DOHH2 (cell line): ENCODE measurements at regions not wholly inside any gene's neighbourhood (a gene's known extent, or its start where the extent isn't known, plus 50 kb on each side); places are given as distances from the start of the nearest gene placed in this dataset.
"Not testable (repeated sequence)": the region's sequence is repeated elsewhere in the genome, so short reads cannot be mapped to it uniquely, and the experiment has no call there.

Experiments used
- H3F3A ChIP-seq: fragments of 200-600 bp; sonication (generic), shearing (Covaris generic); 2 replicates; pipeline ENCODE4 v1.6.0; 2016; ENCODE audit warnings: antibody characterized with exemption, mild to moderate bottlenecking; ENCODE audit not compliant: control insufficient read depth, insufficient read depth
- H3K27ac ChIP-seq: fragments of 200-600 bp; sonication (generic); 2 replicates; pipeline ENCODE4 v1.5.1; 2014; ENCODE audit warnings: low read depth, mild to moderate bottlenecking, low read length, moderate library complexity
- H3K27me3 ChIP-seq: fragments of 200-600 bp; sonication (generic); 2 replicates; pipeline ENCODE4 v1.6.1; 2014; ENCODE audit warnings: mild to moderate bottlenecking, low read length, mixed read lengths; ENCODE audit not compliant: control insufficient read depth
- H3K36me3 ChIP-seq: fragments of 200-600 bp; sonication (generic); 2 replicates; pipeline ENCODE4 v1.6.1; 2014; ENCODE audit warnings: mild to moderate bottlenecking, low read length, moderate library complexity, mixed read lengths; ENCODE audit not compliant: control insufficient read depth
- H3K4me1 ChIP-seq: fragments of 200-600 bp; sonication (generic); 2 replicates; pipeline ENCODE4 v1.6.1; 2014; ENCODE audit warnings: mild to moderate bottlenecking, low read length, mixed read lengths; ENCODE audit not compliant: control insufficient read depth
- H3K4me2 ChIP-seq: fragments of 200-600 bp; sonication (generic); 2 replicates; pipeline ENCODE4 v1.6.0; 2014; ENCODE audit warnings: mild to moderate bottlenecking, low read length, moderate library complexity
- H3K4me3 ChIP-seq: fragments of 200-600 bp; sonication (generic); 2 replicates; pipeline ENCODE4 v1.5.1; 2014; ENCODE audit warnings: mild to moderate bottlenecking, low read length, mixed read lengths
- H3K79me2 ChIP-seq: fragments of 200-600 bp; sonication (generic); 2 replicates; pipeline ENCODE4 v1.6.1; 2014; ENCODE audit warnings: mild to moderate bottlenecking, low read length, mixed read lengths; ENCODE audit not compliant: control insufficient read depth
- H3K9me2 ChIP-seq: fragments of 200-600 bp; sonication (generic); replicated peaks from 2 replicates; pipeline ENCODE4 v1.6.1; 2014; ENCODE audit warnings: mild to moderate bottlenecking, low read length, mixed read lengths; ENCODE audit not compliant: control insufficient read depth
- H3K9me3 ChIP-seq: fragments of 200-600 bp; sonication (generic); 2 replicates; pipeline ENCODE4 v1.6.1; 2014; ENCODE audit warnings: antibody characterized with exemption, low read length, mixed read lengths; ENCODE audit not compliant: control insufficient read depth, insufficient read depth
- H4K20me1 ChIP-seq: fragments of 200-600 bp; sonication (generic); 2 replicates; pipeline ENCODE4 v1.6.0; 2014; ENCODE audit warnings: low read depth, mild to moderate bottlenecking, antibody characterized with exemption, low read length, moderate library complexity; ENCODE audit not compliant: control insufficient read depth, insufficient read depth
- CTCF ChIP-seq: fragments of 200-600 bp; sonication (generic); IDR thresholded peaks from one replicate; pipeline ENCODE4 v1.5.1; 2014; ENCODE audit warnings: antibody characterized with exemption, mild to moderate bottlenecking, low read depth, low read length; ENCODE audit not compliant: poor library complexity, severe bottlenecking
- EZH2phosphoT487 ChIP-seq: fragments of 200-600 bp; sonication (generic); IDR thresholded peaks from 2 replicates; pipeline ENCODE4 v1.6.1; 2017; ENCODE audit warnings: borderline replicate concordance, mild to moderate bottlenecking, antibody characterized with exemption, low read length, moderate library complexity, mixed read lengths

- H3K4me3 ChIP-seq, H3K36me3 ChIP-seq, H3K4me2 ChIP-seq, H3F3A ChIP-seq, H3K27ac ChIP-seq, H3K27me3 ChIP-seq, H4K20me1 ChIP-seq, H3K4me1 ChIP-seq, H3K9me3 ChIP-seq, H3K79me2 ChIP-seq, H3K9me2 ChIP-seq: not testable (repeated sequence)
Measured at GRCh38 chr14:37784827-37785223, 189.4 kb downstream of the TTC6 start.

GRCh38 chr14:37785298-37785697 lies 189.9 kb downstream of the TTC6 start:
- H3F3A ChIP-seq, H3K4me3 ChIP-seq, H3K4me2 ChIP-seq, H3K9me2 ChIP-seq, H3K4me1 ChIP-seq, H4K20me1 ChIP-seq, H3K27ac ChIP-seq, H3K27me3 ChIP-seq, H3K79me2 ChIP-seq, H3K9me3 ChIP-seq, H3K36me3 ChIP-seq: not testable (repeated sequence)

GRCh38 chr14:37786114-37786625 lies 190.7 kb downstream of the TTC6 start:
- not testable (repeated sequence) for H3K9me3 ChIP-seq, H3K4me3 ChIP-seq, H4K20me1 ChIP-seq, H3K27ac ChIP-seq, H3F3A ChIP-seq, H3K9me2 ChIP-seq, H3K27me3 ChIP-seq, H3K4me1 ChIP-seq, H3K79me2 ChIP-seq, H3K36me3 ChIP-seq, H3K4me2 ChIP-seq

GRCh38 chr14:37787879-37788494 lies 192.6 kb downstream of the TTC6 start:
- H3F3A ChIP-seq, result no peaks in the 10 kb centered on the region
- H3K4me2 ChIP-seq, result no peak overlapping the region
- TF ChIP-seq CTCF (no peak), EZH2phosphoT487 (no peak)
- H3K9me2 ChIP-seq, result no peaks in the 10 kb centered on the region
- no peaks in the 10 kb centered on the region for H3K27me3 ChIP-seq
- no peaks in the 10 kb centered on the region for H3K4me1 ChIP-seq
- no peaks in the 10 kb centered on the region for H3K79me2 ChIP-seq
- no peaks in the 10 kb centered on the region for H3K36me3 ChIP-seq
- H3K27ac ChIP-seq, result no peak overlapping the region
- no peak overlapping the region for H3K4me3 ChIP-seq
- H3K9me3 ChIP-seq, result no peaks in the 10 kb centered on the region
- no peaks in the 10 kb centered on the region for H4K20me1 ChIP-seq

- no peak overlapping the region for H3K4me2 ChIP-seq
- no peaks in the 10 kb centered on the region for H3F3A ChIP-seq
- H3K9me2 ChIP-seq, result no peaks in the 10 kb centered on the region
- H3K27me3 ChIP-seq, result no peaks in the 10 kb centered on the region
- no peaks in the 10 kb centered on the region for H3K4me1 ChIP-seq
- no peaks in the 10 kb centered on the region for H3K9me3 ChIP-seq
- no peaks in the 10 kb centered on the region for H4K20me1 ChIP-seq
- TF ChIP-seq EZH2phosphoT487 (no peak), CTCF (no peak)
- H3K36me3 ChIP-seq, result no peaks in the 10 kb centered on the region
- H3K27ac ChIP-seq, result no peak overlapping the region
- H3K79me2 ChIP-seq, result no peaks in the 10 kb centered on the region
- H3K4me3 ChIP-seq, result no peak overlapping the region
Measured at GRCh38 chr14:37791384-37792036, 196.1 kb downstream of the TTC6 start.
